Panc1 (cell line): ENCODE measurements at regions not wholly inside any gene's neighbourhood (a gene's known extent, or its start where the extent isn't known, plus 50 kb on each side); places are given as distances from the start of the nearest gene placed in this dataset.

ENCODE experiments used
- ATAC-seq: fragments of 200-7000 bp; cut with Tn5 transposase; 2 replicates; pipeline ENCODE4 v1.9.1; 2020; ENCODE audit warnings: mild to moderate bottlenecking, moderate library complexity
- BruUV-seq: library from RNA; stranded (reverse); fragments of 400-500 nt; replicated peaks from 2 replicates; lab custom pipeline; 2021; lab: Mats Ljungman, UMichigan
- CTCF ChIA-PET: fragments of 300-600 bp; sonication (Branson Sonifier 250); formaldehyde crosslinking; loops from one replicate; lab custom pipeline; 2022; ENCODE audit warnings: antibody characterized with exemption; lab: Charles Lee
- POLR2A ChIA-PET: fragments of 300-600 bp; sonication (Branson Sonifier 250); formaldehyde crosslinking; loops from one replicate; lab custom pipeline; 2022; ENCODE audit warnings: antibody characterized with exemption; lab: Charles Lee
- DNase-seq: peaks from one replicate; pipeline ENCODE4 v3.0.0-alpha.2; 2010; ENCODE audit warnings: low read depth, low spot score
- H3K27ac ChIP-seq: 2 replicates; pipeline ENCODE4 v1.5.1; 2011; ENCODE audit warnings: mild to moderate bottlenecking, low read length, inconsistent platforms
- H3K27me3 ChIP-seq: fragments of 200-500 bp; sonication (Bioruptor generic); 2 replicates; pipeline ENCODE4 v1.6.0; 2014; ENCODE audit warnings: low read length, inconsistent platforms; ENCODE audit not compliant: control insufficient read depth, insufficient read depth
- H3K36me3 ChIP-seq: fragments of 200-500 bp; sonication (Bioruptor generic); 2 replicates; pipeline ENCODE4 v1.5.1; 2014; ENCODE audit warnings: inconsistent platforms, mild to moderate bottlenecking, low read length, moderate library complexity; ENCODE audit not compliant: control insufficient read depth, insufficient read depth
- H3K4me1 ChIP-seq: 2 replicates; pipeline ENCODE4 v1.5.1; 2011; ENCODE audit warnings: inconsistent platforms, mild to moderate bottlenecking, low read length, moderate library complexity; ENCODE audit not compliant: control insufficient read depth, insufficient read depth
- H3K4me3 ChIP-seq, 2 experiments: 2 replicates each; pipeline ENCODE4 v1.5.1; 2011 to 2012; ENCODE audit warnings: low read depth in 2 of 2, low read length in 2 of 2, mild to moderate bottlenecking in 2 of 2, inconsistent platforms in 1 of 2, moderate library complexity in 1 of 2
- H3K9me3 ChIP-seq: fragments of 200-500 bp; sonication (Bioruptor generic); 2 replicates; pipeline ENCODE4 v1.5.1; 2014; ENCODE audit warnings: low read depth, mild to moderate bottlenecking, inconsistent platforms, low read length, moderate library complexity; ENCODE audit not compliant: control insufficient read depth, insufficient read depth
- POLR2AphosphoS5 ChIP-seq: IDR thresholded peaks from 2 replicates; pipeline ENCODE4 v1.6.1; 2012; ENCODE audit warnings: mild to moderate bottlenecking, low read depth, low read length, moderate library complexity
- SIN3A ChIP-seq: IDR thresholded peaks from 2 replicates; pipeline ENCODE4 v1.6.1; 2012; ENCODE audit warnings: low read depth, mild to moderate bottlenecking, low read length, moderate library complexity, borderline replicate concordance; ENCODE audit not compliant: insufficient read depth
- TCF7L2 ChIP-seq: IDR thresholded peaks from 2 replicates; pipeline ENCODE4 v1.6.1; 2011; ENCODE audit warnings: mild to moderate bottlenecking, low read depth, low read length, inconsistent platforms
- in situ Hi-C: cut with HindIII; loops from 2 replicates; pipeline ENCODE4 v1.10.0; 2016; ENCODE audit warnings: low sequenced_read_pairs, low pct_unique_long_range_greater_than_20kb
- intact Hi-C: fragments of 100-400 bp; cut with micrococcal nuclease; formaldehyde crosslinking; loops from one replicate; pipeline ENCODE4 v1.10.0; 2022; ENCODE audit not compliant: unreplicated experiment
- TF ChIP-seq, protein P1 (sequence below): fragments of 450-650 bp; IDR thresholded peaks from 2 replicates; pipeline ENCODE4 v1.5.1; 2017; ENCODE audit warnings: mild to moderate bottlenecking
- TF ChIP-seq, protein P2 (sequence below), 2 experiments: IDR thresholded peaks; 2 replicates each; pipeline ENCODE4 v1.6.1; 2011 to 2012; ENCODE audit warnings: low read depth in 2 of 2, control low read depth in 1 of 2, low read length in 1 of 2, mild to moderate bottlenecking in 1 of 2, moderate library complexity in 1 of 2; ENCODE audit not compliant: insufficient read depth in 1 of 2

DNA sequence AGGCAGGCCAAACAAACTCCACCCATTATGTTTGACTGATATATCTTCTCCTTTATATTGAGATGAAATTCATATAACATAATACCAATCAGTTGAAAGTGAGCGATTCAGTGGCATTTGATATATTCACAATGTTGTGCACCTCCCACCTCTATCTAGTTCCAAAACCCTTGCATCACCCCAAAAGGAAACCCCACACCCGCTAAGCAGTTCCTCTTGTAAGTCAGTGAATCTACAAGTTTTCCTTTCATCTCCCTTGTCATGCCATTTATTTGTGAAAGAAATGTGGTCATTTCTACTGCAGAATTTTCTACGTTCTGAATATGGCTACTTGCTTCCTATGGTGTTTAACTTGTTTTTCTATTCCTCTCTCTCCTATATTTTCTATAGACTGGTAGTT is 99.4 kb upstream of the PTPN3 start:
- BruUV-seq: no TSS peak
- DNase-seq (no peak), ATAC-seq (no peak)
- no peak overlapping the region for H3K27ac ChIP-seq
- in situ Hi-C loops: no loop called here
- H3K9me3 ChIP-seq: no peaks in the 10 kb centered on the region
- intact Hi-C loops: no loop called here
- no peaks in the 10 kb centered on the region for H3K27me3 ChIP-seq
- CTCF ChIA-PET: no interaction called here
- H3K36me3 ChIP-seq: no peaks in the 10 kb centered on the region
- TF ChIP-seq TCF7L2 (no peak), POLR2AphosphoS5 (no peak), SIN3A (no peak)
- TF ChIP-seq, protein P1, sequence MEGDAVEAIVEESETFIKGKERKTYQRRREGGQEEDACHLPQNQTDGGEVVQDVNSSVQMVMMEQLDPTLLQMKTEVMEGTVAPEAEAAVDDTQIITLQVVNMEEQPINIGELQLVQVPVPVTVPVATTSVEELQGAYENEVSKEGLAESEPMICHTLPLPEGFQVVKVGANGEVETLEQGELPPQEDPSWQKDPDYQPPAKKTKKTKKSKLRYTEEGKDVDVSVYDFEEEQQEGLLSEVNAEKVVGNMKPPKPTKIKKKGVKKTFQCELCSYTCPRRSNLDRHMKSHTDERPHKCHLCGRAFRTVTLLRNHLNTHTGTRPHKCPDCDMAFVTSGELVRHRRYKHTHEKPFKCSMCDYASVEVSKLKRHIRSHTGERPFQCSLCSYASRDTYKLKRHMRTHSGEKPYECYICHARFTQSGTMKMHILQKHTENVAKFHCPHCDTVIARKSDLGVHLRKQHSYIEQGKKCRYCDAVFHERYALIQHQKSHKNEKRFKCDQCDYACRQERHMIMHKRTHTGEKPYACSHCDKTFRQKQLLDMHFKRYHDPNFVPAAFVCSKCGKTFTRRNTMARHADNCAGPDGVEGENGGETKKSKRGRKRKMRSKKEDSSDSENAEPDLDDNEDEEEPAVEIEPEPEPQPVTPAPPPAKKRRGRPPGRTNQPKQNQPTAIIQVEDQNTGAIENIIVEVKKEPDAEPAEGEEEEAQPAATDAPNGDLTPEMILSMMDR: no peak
- TF ChIP-seq, protein P2, sequence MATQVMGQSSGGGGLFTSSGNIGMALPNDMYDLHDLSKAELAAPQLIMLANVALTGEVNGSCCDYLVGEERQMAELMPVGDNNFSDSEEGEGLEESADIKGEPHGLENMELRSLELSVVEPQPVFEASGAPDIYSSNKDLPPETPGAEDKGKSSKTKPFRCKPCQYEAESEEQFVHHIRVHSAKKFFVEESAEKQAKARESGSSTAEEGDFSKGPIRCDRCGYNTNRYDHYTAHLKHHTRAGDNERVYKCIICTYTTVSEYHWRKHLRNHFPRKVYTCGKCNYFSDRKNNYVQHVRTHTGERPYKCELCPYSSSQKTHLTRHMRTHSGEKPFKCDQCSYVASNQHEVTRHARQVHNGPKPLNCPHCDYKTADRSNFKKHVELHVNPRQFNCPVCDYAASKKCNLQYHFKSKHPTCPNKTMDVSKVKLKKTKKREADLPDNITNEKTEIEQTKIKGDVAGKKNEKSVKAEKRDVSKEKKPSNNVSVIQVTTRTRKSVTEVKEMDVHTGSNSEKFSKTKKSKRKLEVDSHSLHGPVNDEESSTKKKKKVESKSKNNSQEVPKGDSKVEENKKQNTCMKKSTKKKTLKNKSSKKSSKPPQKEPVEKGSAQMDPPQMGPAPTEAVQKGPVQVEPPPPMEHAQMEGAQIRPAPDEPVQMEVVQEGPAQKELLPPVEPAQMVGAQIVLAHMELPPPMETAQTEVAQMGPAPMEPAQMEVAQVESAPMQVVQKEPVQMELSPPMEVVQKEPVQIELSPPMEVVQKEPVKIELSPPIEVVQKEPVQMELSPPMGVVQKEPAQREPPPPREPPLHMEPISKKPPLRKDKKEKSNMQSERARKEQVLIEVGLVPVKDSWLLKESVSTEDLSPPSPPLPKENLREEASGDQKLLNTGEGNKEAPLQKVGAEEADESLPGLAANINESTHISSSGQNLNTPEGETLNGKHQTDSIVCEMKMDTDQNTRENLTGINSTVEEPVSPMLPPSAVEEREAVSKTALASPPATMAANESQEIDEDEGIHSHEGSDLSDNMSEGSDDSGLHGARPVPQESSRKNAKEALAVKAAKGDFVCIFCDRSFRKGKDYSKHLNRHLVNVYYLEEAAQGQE (IDR thresholded peaks at IDR 0.05; ENCODE audit: insufficient read depth in 1 of 2, low read depth in 2 of 2, low read length in 1 of 2): no peak
- POLR2A ChIA-PET: no interaction called here
- no peaks in the 10 kb centered on the region for H3K4me1 ChIP-seq
- H3K4me3 ChIP-seq: no peak overlapping the region

DNA sequence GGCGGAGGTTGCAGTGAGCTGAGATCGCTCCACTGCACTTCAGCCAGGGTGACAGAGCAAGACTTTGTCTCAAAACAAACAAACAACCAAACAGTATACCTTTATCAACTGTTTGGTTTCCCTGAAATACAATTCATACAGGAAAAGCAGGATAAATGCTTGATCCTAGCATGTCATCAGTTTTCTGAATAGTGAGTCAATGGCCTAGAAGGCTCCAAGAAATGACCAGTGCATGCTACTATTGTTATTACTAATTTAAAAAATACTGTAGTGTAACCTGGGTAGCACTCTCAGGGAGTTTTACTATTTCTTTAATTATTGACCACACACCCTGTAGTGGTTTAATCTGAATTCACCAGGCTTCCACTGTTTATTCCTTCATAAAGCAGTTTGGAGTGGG is 101.0 kb upstream of the PTPN3 start:
- H3K27ac ChIP-seq: no peak overlapping the region
- H3K27me3 ChIP-seq: no peaks in the 10 kb centered on the region
- TF ChIP-seq SIN3A (no peak), TCF7L2 (no peak), POLR2AphosphoS5 (no peak)
- TF ChIP-seq, protein P2 (IDR thresholded peaks at IDR 0.05; ENCODE audit: insufficient read depth in 1 of 2, low read depth in 2 of 2, low read length in 1 of 2): no peak
- TF ChIP-seq, protein P1: no peak
- H3K9me3 ChIP-seq: no peaks in the 10 kb centered on the region
- BruUV-seq: no TSS peak
- no peaks in the 10 kb centered on the region for H3K4me1 ChIP-seq
- no peak overlapping the region for H3K4me3 ChIP-seq
- ATAC-seq (no peak), DNase-seq (no peak)
- CTCF ChIA-PET: no interaction called here
- intact Hi-C loops: no loop called here
- no peaks in the 10 kb centered on the region for H3K36me3 ChIP-seq
- in situ Hi-C loops: no loop called here
- POLR2A ChIA-PET: no interaction called here
